Calu3 (cell line): ENCODE measurements at regions not wholly inside any gene's neighbourhood (a gene's known extent, or its start where the extent isn't known, plus 50 kb on each side); places are given as distances from the start of the nearest gene placed in this dataset.
"Not testable (repeated sequence)": the region's sequence is repeated elsewhere in the genome, so short reads cannot be mapped to it uniquely, and the experiment has no call there.

Experiments
- BruUV-seq: library from RNA; stranded (reverse); fragments of 400-500 nt; replicated peaks from 2 replicates; lab custom pipeline; 2021; lab: Mats Ljungman, UMichigan
- CTCF ChIA-PET: fragments of 300-600 bp; sonication (Branson Sonifier 250); formaldehyde crosslinking; loops from one replicate; lab custom pipeline; 2022; ENCODE audit warnings: antibody characterized with exemption; lab: Charles Lee
- DNase-seq: peaks from one replicate; pipeline ENCODE4 v3.0.0; 2022
- H3K27ac Mint-ChIP-seq: one replicate; pipeline ENCODE4 v1.8.0; 2022; ENCODE audit warnings: mixed read lengths; ENCODE audit not compliant: unreplicated experiment
- H3K27me3 Mint-ChIP-seq: one replicate; pipeline ENCODE4 v1.8.0; 2022; ENCODE audit warnings: mixed read lengths; ENCODE audit not compliant: unreplicated experiment
- H3K36me3 Mint-ChIP-seq: one replicate; pipeline ENCODE4 v1.8.0; 2022; ENCODE audit warnings: mild to moderate bottlenecking, moderate library complexity, mixed read lengths; ENCODE audit not compliant: insufficient read depth, unreplicated experiment
- H3K4me1 Mint-ChIP-seq: one replicate; pipeline ENCODE4 v1.8.0; 2022; ENCODE audit warnings: mild to moderate bottlenecking, low read depth, mixed read lengths; ENCODE audit not compliant: unreplicated experiment
- H3K4me3 Mint-ChIP-seq: one replicate; pipeline ENCODE4 v1.8.0; 2022; ENCODE audit warnings: mild to moderate bottlenecking, low read depth, moderate library complexity, mixed read lengths; ENCODE audit not compliant: unreplicated experiment
- H3K9me3 Mint-ChIP-seq: one replicate; pipeline ENCODE4 v1.8.0; 2022; ENCODE audit warnings: low read depth, mixed read lengths; ENCODE audit not compliant: unreplicated experiment
- intact Hi-C: fragments of 100-400 bp; cut with micrococcal nuclease; formaldehyde crosslinking; loops from one replicate; pipeline ENCODE4 v1.10.0; 2022; ENCODE audit not compliant: unreplicated experiment
- TF ChIP-seq, protein P1 (sequence below): fragments of 200-600 bp; IDR thresholded peaks from one replicate; pipeline ENCODE4 v1.8.0; 2022; ENCODE audit warnings: antibody characterized with exemption; ENCODE audit not compliant: unreplicated experiment

DNA sequence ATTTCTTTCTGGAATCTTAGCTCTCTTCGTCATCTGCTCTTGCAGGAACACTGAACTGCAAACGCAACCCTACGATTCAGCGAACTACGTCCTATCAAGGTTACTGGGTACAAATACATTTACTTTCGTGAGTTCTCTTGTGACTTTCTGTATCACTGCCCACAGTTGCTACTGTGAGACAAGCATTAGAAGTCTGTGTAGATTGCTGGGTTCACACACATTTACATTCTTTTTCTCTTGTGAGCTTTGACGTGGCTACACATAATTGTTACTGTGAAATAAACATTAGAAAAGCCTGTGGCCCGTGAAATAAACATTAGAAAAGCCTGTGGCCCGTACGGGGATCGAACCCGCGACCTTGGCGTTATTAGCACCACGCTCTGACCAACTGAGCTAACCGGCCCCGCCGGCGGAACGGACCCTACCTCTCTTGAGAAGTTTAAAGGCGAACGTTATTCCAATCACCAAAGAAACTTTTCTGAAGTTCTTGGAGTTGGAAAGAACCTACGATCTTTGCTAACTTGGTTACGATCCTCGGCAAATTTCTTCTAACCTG, 61.2 kb upstream of the ZNF322 start:
- H3K36me3 Mint-ChIP-seq, result not testable (repeated sequence)

DNA sequence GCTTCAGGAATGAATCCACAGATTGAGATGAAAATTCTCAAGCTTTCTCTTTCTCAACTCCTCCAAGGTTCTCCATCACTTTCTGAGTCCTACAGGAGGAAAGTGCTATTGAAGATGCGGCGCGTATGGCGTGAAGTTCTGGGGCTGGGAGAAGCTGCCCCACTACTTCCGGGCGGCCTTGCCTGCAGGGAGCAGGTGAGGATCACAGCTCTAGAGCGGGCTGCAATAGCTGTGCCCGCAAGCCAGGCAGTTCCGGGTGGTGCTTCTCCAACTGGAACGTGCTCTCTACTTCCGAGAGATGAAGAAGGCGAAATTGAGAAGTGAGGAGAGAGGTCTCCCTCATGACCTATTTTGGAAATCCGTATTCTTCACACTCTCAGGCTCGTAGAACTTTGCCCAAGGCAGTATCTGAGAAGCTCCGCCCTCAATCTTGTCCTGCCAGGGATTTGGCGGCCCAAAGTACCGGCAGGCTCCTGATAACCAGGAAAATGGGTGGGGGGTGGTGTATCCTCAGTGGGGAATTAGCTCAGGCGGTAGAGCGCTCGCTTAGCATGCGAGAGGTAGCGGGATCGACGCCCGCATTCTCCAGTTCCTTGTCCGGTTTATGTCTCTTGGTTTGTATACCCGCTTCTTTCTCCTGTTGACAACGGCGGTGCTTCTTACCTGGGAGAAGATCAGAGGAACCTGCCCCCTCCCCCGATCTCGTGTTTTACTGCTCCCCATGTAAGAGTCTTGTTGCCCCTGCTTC, 70.6 kb upstream of the ZNF322 start:
- H3K36me3 Mint-ChIP-seq, intact Hi-C loops: not testable (repeated sequence)

More for the DNA sequence above, 61.2 kb upstream of the ZNF322 start:
- DNase-seq, CTCF ChIA-PET, H3K9me3 Mint-ChIP-seq, H3K4me1 Mint-ChIP-seq, BruUV-seq, H3K4me3 Mint-ChIP-seq, H3K27ac Mint-ChIP-seq, intact Hi-C loops, H3K27me3 Mint-ChIP-seq: not testable (repeated sequence)

DNA sequence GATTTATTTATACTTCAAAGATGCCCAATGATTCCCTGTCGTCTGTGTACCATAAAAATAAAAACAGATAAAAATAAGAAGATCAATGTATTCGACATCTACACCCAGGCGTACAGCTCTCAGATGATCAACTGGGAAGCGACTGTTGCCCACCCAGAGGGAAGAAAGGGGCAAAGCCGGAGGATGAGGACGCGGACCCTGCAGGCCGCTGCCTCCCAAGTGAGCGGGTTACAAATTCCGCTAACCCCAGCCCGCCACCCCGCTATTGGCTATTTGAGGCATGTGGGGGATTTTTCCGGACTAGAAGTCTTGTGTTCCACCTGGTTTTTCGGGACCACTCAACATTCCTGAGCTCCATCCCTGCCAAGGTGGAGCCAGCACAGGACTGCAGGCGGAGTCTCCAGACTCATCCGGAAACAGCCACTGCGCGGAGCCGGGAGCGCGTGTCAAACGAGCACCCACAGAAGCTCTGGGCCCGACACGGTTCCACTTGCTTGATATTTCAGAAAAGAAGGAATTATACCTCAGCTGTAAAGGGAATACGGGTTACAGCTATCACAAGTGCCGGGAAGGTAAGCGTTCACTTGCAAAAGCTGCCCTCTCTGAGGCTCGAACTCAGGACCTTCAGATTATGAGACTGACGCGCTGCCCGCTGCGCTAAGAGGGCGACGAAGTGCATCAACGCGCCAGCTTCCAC, 75.4 kb upstream of the ZNF322 start:
- H3K27me3 Mint-ChIP-seq, H3K9me3 Mint-ChIP-seq, H3K27ac Mint-ChIP-seq, H3K4me1 Mint-ChIP-seq, intact Hi-C loops, DNase-seq, H3K36me3 Mint-ChIP-seq, H3K4me3 Mint-ChIP-seq, CTCF ChIA-PET, BruUV-seq: not testable (repeated sequence)

More for the DNA sequence above, 70.6 kb upstream of the ZNF322 start:
- BruUV-seq, DNase-seq, H3K9me3 Mint-ChIP-seq, H3K27me3 Mint-ChIP-seq, H3K4me1 Mint-ChIP-seq, CTCF ChIA-PET, H3K4me3 Mint-ChIP-seq, H3K27ac Mint-ChIP-seq: not testable (repeated sequence)

DNA sequence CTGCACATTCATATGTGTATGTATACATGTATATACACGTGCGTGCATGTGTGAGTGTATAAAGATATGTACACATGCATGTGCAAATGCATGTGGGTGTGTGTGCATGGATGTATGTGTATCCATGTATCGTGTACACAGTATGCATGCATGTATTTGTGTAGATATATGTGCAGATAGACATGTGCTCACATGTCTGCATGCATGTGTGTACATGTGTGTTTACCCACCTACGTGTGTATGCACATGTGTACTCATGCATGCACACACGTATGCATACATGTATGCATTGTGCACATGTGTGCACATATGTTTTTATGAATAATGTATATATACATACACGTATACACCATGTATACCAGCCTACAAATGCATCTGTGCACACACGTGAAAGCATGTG, 80.3 kb upstream of the ZNF322 start:
- intact Hi-C loops, result no loop called here

DNA sequence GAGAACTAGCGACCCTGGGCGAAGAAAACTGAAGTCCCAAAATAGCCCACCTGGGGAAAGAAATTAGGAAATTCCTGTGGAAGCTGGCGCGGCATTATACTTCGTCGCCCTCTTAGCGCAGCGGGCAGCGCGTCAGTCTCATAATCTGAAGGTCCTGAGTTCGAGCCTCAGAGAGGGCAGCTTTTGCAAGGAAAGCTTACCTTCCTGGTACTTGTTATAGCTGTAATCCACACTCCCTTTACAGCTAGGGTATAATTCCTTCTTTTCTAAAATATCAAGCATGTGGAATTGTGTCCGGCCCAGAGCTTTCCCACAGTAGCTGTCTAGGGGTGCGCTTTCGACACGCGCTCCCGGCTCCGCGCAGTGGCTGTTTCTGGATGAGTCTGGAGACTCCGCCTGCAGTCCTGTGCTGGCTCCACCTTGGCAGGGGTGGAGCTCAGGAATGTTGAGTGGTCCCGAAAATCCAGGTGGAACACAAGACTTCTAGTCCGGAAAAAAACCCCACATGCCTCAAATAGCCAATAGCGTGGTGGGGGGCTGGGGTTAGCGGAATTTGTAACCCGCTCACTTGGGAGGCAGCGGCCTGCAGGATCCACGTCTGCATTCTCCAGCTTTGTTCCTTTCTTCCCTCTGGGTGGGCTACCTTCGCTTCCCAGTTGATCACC, 83.7 kb upstream of the ZNF322 start:
- H3K36me3 Mint-ChIP-seq, result no peaks in the 10 kb centered on the region
- intact Hi-C loops, result no loop called here
- H3K4me3 Mint-ChIP-seq, result no peak overlapping the region
- TF ChIP-seq, protein P1, sequence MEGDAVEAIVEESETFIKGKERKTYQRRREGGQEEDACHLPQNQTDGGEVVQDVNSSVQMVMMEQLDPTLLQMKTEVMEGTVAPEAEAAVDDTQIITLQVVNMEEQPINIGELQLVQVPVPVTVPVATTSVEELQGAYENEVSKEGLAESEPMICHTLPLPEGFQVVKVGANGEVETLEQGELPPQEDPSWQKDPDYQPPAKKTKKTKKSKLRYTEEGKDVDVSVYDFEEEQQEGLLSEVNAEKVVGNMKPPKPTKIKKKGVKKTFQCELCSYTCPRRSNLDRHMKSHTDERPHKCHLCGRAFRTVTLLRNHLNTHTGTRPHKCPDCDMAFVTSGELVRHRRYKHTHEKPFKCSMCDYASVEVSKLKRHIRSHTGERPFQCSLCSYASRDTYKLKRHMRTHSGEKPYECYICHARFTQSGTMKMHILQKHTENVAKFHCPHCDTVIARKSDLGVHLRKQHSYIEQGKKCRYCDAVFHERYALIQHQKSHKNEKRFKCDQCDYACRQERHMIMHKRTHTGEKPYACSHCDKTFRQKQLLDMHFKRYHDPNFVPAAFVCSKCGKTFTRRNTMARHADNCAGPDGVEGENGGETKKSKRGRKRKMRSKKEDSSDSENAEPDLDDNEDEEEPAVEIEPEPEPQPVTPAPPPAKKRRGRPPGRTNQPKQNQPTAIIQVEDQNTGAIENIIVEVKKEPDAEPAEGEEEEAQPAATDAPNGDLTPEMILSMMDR, result no peak
- peaks cover 4% of the 10 kb centered on the region for H3K9me3 Mint-ChIP-seq
- H3K4me1 Mint-ChIP-seq, result no peaks in the 10 kb centered on the region
- DNase-seq, result no peak
- no peak overlapping the region for H3K27ac Mint-ChIP-seq
- H3K27me3 Mint-ChIP-seq, result no peaks in the 10 kb centered on the region
- CTCF ChIA-PET, result no interaction called here
- no TSS peak for BruUV-seq

More for the DNA sequence above, 80.3 kb upstream of the ZNF322 start:
- Mint-ChIP-seq H3K27ac (no peak overlapping the region), H3K4me3 (no peak overlapping the region), H3K36me3 (no peaks in the 10 kb centered on the region), H3K4me1 (no peaks in the 10 kb centered on the region), H3K27me3 (no peaks in the 10 kb centered on the region), H3K9me3 (peaks cover 4% of the 10 kb centered on the region)
- BruUV-seq, result no TSS peak
- no peak for DNase-seq
- CTCF ChIA-PET, result no interaction called here
- TF ChIP-seq, protein P1, result no peak
